ENCODE measurements at regions not wholly inside any gene's neighbourhood (a gene's known extent, or its start where the extent isn't known, plus 50 kb on each side); places are given as distances from the start of the nearest gene placed in this dataset.

DNA sequence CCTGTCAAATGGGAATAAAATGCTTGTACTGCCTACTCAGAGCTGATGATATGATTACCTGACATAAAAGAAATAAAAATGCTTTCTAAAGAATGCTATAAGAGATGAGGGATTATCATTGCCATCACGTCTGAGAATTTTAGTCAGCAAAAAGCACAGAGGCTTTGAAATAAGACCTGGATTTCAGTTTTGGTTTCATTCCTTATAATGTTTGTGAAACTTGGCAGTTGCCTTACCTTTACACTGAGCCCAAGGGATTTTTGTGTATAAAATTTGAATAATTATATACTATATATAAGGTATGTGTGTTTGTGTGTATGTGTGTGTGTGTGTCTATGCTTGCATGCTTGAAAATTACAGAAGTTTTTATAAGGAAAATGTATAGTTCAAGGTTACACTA lies 634.8 kb upstream of the BCHE start:
- BruUV-seq (replicated peaks): no TSS peak
- intact Hi-C loops (cut with micrococcal nuclease; ENCODE audit: unreplicated experiment): no loop called here
- ATAC-seq: no peak
- Histone ChIP-seq H3K4me3 (ENCODE audit: low read depth in 2 of 2, low read length in 2 of 2) (no peak overlapping the region), H3K9me3 (ENCODE audit: control insufficient read depth, insufficient read depth, low read depth, low read length) (peaks cover 3% of the 10 kb centered on the region; the same call in 1 of the 2 replicates), H3K4me1 (ENCODE audit: control insufficient read depth, insufficient read depth, low read length) (no peaks in the 10 kb centered on the region), H3K27me3 (ENCODE audit: control insufficient read depth, insufficient read depth, low read length) (no peaks in the 10 kb centered on the region), H3K27ac (ENCODE audit: low read length) (no peak overlapping the region), H3K36me3 (ENCODE audit: control insufficient read depth, insufficient read depth, low read length) (no peaks in the 10 kb centered on the region)
- CTCF ChIA-PET: no interaction called here
- no peak for DNase-seq (ENCODE audit: low read depth, low spot score)
- in situ Hi-C loops (cut with HindIII; ENCODE audit: low pct_unique_long_range_greater_than_20kb, low sequenced_read_pairs): no loop called here
- POLR2A ChIA-PET: no interaction called here
- TF ChIP-seq TCF7L2 (IDR thresholded peaks at IDR 0.05; ENCODE audit: low read depth, low read length) (no peak), SIN3A (IDR thresholded peaks at IDR 0.05; ENCODE audit: borderline replicate concordance, insufficient read depth, low read depth, low read length) (no peak)
- TF ChIP-seq, protein P1, sequence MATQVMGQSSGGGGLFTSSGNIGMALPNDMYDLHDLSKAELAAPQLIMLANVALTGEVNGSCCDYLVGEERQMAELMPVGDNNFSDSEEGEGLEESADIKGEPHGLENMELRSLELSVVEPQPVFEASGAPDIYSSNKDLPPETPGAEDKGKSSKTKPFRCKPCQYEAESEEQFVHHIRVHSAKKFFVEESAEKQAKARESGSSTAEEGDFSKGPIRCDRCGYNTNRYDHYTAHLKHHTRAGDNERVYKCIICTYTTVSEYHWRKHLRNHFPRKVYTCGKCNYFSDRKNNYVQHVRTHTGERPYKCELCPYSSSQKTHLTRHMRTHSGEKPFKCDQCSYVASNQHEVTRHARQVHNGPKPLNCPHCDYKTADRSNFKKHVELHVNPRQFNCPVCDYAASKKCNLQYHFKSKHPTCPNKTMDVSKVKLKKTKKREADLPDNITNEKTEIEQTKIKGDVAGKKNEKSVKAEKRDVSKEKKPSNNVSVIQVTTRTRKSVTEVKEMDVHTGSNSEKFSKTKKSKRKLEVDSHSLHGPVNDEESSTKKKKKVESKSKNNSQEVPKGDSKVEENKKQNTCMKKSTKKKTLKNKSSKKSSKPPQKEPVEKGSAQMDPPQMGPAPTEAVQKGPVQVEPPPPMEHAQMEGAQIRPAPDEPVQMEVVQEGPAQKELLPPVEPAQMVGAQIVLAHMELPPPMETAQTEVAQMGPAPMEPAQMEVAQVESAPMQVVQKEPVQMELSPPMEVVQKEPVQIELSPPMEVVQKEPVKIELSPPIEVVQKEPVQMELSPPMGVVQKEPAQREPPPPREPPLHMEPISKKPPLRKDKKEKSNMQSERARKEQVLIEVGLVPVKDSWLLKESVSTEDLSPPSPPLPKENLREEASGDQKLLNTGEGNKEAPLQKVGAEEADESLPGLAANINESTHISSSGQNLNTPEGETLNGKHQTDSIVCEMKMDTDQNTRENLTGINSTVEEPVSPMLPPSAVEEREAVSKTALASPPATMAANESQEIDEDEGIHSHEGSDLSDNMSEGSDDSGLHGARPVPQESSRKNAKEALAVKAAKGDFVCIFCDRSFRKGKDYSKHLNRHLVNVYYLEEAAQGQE (IDR thresholded peaks at IDR 0.05; ENCODE audit: insufficient read depth in 1 of 2, low read depth in 2 of 2, low read length in 1 of 2): no peak

DNA sequence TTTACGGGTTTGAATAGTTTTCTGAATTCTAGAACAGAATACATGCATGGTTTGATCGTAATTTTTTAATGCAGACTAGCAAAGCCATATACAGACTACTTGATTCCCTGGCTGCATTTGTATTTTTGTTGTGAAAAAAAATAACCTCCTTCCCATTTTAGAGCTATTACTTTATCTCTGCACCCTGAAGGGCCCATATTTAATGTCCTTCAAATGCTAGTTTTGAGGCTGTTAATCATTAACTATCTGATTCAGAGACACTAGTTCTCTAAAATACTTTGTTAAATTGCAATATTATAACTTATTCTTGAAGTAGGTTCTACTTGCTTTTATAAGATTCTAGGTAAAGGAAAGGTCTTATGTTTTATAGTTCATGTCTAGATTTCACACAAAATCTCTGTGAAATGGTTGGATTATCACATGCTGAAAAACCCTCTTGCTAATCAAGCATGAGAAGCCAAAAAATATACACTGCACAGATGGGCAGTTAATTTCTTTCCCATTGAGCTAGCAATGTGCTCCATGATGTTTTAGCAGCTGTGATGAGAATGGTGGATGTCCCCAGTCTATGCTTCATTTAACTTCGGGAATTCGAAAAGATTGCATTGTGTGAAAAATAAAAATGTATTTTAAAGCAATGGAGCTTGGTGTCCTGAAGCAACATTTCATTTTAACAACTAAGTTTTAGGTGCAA lies 634.0 kb upstream of the BCHE start:
- Histone ChIP-seq H3K27ac (ENCODE audit: low read length) (no peak overlapping the region), H3K36me3 (ENCODE audit: control insufficient read depth, insufficient read depth, low read length) (no peaks in the 10 kb centered on the region), H3K27me3 (ENCODE audit: control insufficient read depth, insufficient read depth, low read length) (no peaks in the 10 kb centered on the region), H3K9me3 (ENCODE audit: control insufficient read depth, insufficient read depth, low read depth, low read length) (peaks cover 3% of the 10 kb centered on the region; the same call in 1 of the 2 replicates), H3K4me3 (ENCODE audit: low read depth in 2 of 2, low read length in 2 of 2) (no peak overlapping the region), H3K4me1 (ENCODE audit: control insufficient read depth, insufficient read depth, low read length) (no peaks in the 10 kb centered on the region)
- no TSS peak for BruUV-seq (replicated peaks)
- TF ChIP-seq POLR2AphosphoS5 (IDR thresholded peaks at IDR 0.05; ENCODE audit: low read depth, low read length): no peak
- TF ChIP-seq, protein P2, sequence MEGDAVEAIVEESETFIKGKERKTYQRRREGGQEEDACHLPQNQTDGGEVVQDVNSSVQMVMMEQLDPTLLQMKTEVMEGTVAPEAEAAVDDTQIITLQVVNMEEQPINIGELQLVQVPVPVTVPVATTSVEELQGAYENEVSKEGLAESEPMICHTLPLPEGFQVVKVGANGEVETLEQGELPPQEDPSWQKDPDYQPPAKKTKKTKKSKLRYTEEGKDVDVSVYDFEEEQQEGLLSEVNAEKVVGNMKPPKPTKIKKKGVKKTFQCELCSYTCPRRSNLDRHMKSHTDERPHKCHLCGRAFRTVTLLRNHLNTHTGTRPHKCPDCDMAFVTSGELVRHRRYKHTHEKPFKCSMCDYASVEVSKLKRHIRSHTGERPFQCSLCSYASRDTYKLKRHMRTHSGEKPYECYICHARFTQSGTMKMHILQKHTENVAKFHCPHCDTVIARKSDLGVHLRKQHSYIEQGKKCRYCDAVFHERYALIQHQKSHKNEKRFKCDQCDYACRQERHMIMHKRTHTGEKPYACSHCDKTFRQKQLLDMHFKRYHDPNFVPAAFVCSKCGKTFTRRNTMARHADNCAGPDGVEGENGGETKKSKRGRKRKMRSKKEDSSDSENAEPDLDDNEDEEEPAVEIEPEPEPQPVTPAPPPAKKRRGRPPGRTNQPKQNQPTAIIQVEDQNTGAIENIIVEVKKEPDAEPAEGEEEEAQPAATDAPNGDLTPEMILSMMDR (IDR thresholded peaks at IDR 0.05): no peak
- no peak for TF ChIP-seq TCF7L2 (IDR thresholded peaks at IDR 0.05; ENCODE audit: low read depth, low read length)
- TF ChIP-seq SIN3A (IDR thresholded peaks at IDR 0.05; ENCODE audit: borderline replicate concordance, insufficient read depth, low read depth, low read length): no peak
- TF ChIP-seq, protein P1 (IDR thresholded peaks at IDR 0.05; ENCODE audit: insufficient read depth in 1 of 2, low read depth in 2 of 2, low read length in 1 of 2): no peak
- intact Hi-C loops (cut with micrococcal nuclease; ENCODE audit: unreplicated experiment): no loop called here
- POLR2A ChIA-PET: no interaction called here
- CTCF ChIA-PET: no interaction called here
- ATAC-seq (no peak), DNase-seq (ENCODE audit: low read depth, low spot score) (no peak)
- in situ Hi-C loops (cut with HindIII; ENCODE audit: low pct_unique_long_range_greater_than_20kb, low sequenced_read_pairs): no loop called here
